GM18909 (cell line): ENCODE measurements at regions not wholly inside any gene's neighbourhood (a gene's known extent, or its start where the extent isn't known, plus 50 kb on each side); places are given as distances from the start of the nearest gene placed in this dataset.
"Not testable (repeated sequence)": the region's sequence is repeated elsewhere in the genome, so short reads cannot be mapped to it uniquely, and the experiment has no call there.

Source experiments
- ATAC-seq: cut with Tn5 transposase; IDR thresholded peaks from one replicate; pipeline ENCODE4 v1.9.1; 2021; ENCODE audit warnings: mild to moderate bottlenecking; ENCODE audit not compliant: unreplicated experiment, poor library complexity

GRCh38 chr11:107276077-107276476, 181.5 kb downstream of the CWF19L2 start:
- ATAC-seq: no peak

GRCh38 chr11:107275632-107276031, 182.0 kb downstream of the CWF19L2 start:
- no peak for ATAC-seq

- no peak for ATAC-seq
Measured at GRCh38 chr11:107274138-107274537, 183.5 kb downstream of the CWF19L2 start.

- no peak for ATAC-seq
Measured at GRCh38 chr11:107272561-107272960, 185.1 kb downstream of the CWF19L2 start.

GRCh38 chr11:107271425-107271824, 186.2 kb downstream of the CWF19L2 start:
- no peak for ATAC-seq

- ATAC-seq: no peak
Measured at GRCh38 chr11:107268977-107269376, 188.6 kb downstream of the CWF19L2 start.

GRCh38 chr11:107266455-107266854, 191.2 kb downstream of the CWF19L2 start:
- no peak for ATAC-seq

- ATAC-seq: no peak
Measured at GRCh38 chr11:107265591-107266121, 192.0 kb downstream of the CWF19L2 start.

GRCh38 chr11:107263844-107264563, 193.6 kb downstream of the CWF19L2 start:
- peak; percentile 66 for ATAC-seq

- ATAC-seq: no peak
Measured at GRCh38 chr11:107259811-107260221, 197.8 kb downstream of the CWF19L2 start.

GRCh38 chr11:107257710-107258109, 199.9 kb downstream of the CWF19L2 start:
- ATAC-seq: no peak

GRCh38 chr11:107253661-107254060, 204.0 kb downstream of the CWF19L2 start:
- ATAC-seq: not testable (repeated sequence)

- ATAC-seq: peak; percentile 92
Measured at GRCh38 chr11:107252429-107253161, 205.0 kb downstream of the CWF19L2 start.

- no peak for ATAC-seq
Measured at GRCh38 chr11:107251298-107251697, 206.3 kb downstream of the CWF19L2 start.

- no peak for ATAC-seq
Measured at GRCh38 chr11:107250017-107250416, 207.6 kb downstream of the CWF19L2 start.

- ATAC-seq: no peak
Measured at GRCh38 chr11:107249054-107249453, 208.6 kb downstream of the CWF19L2 start.

- no peak for ATAC-seq
Measured at GRCh38 chr11:107247167-107247861, 210.3 kb downstream of the CWF19L2 start.

- ATAC-seq: no peak
Measured at GRCh38 chr11:107243929-107244328, 213.7 kb downstream of the CWF19L2 start.

- no peak for ATAC-seq
Measured at GRCh38 chr11:107232451-107232850, 214.2 kb upstream of the GUCY1A2 start.

- ATAC-seq: no peak
Measured at GRCh38 chr11:107224836-107225235, 206.6 kb upstream of the GUCY1A2 start.

- no peak for ATAC-seq
Measured at GRCh38 chr11:107222916-107223460, 204.7 kb upstream of the GUCY1A2 start.
